Ishikawa (cell line): ENCODE measurements at regions not wholly inside any gene's neighbourhood (a gene's known extent, or its start where the extent isn't known, plus 50 kb on each side); places are given as distances from the start of the nearest gene placed in this dataset.

Experiments used
- CEBPB ChIP-seq: IDR thresholded peaks from 2 replicates; pipeline ENCODE4 v1.6.1; 2012
- CREB1 ChIP-seq: IDR thresholded peaks from 2 replicates; pipeline ENCODE4 v1.6.1; 2012; ENCODE audit warnings: low read depth
- EGR1 ChIP-seq: IDR thresholded peaks from 2 replicates; pipeline ENCODE4 v1.6.1; 2012
- EP300 ChIP-seq: IDR thresholded peaks from 2 replicates; pipeline ENCODE4 v1.6.1; 2012; ENCODE audit warnings: borderline replicate concordance
- FOXM1 ChIP-seq: IDR thresholded peaks from 2 replicates; pipeline ENCODE4 v1.6.1; 2012; ENCODE audit warnings: low read depth, borderline replicate concordance
- MAX ChIP-seq: IDR thresholded peaks from 2 replicates; pipeline ENCODE4 v1.6.1; 2012
- NFIC ChIP-seq: IDR thresholded peaks from 2 replicates; pipeline ENCODE4 v1.6.1; 2012
- RAD21 ChIP-seq: IDR thresholded peaks from 2 replicates; pipeline ENCODE4 v1.6.1; 2012; ENCODE audit warnings: low read depth
- REST ChIP-seq: IDR thresholded peaks from 2 replicates; pipeline ENCODE4 v1.6.1; 2012; ENCODE audit warnings: low read depth, mild to moderate bottlenecking
- TAF1 ChIP-seq: IDR thresholded peaks from 2 replicates; pipeline ENCODE4 v1.6.1; 2012; ENCODE audit warnings: low read depth, mild to moderate bottlenecking
- TCF12 ChIP-seq: IDR thresholded peaks from 2 replicates; pipeline ENCODE4 v1.6.1; 2012; ENCODE audit warnings: low read depth
- TEAD4 ChIP-seq: IDR thresholded peaks from 2 replicates; pipeline ENCODE4 v1.6.1; 2012
- USF1 ChIP-seq: IDR thresholded peaks from 2 replicates; pipeline ENCODE4 v1.6.1; 2012
- YY1 ChIP-seq: IDR thresholded peaks from 2 replicates; pipeline ENCODE4 v1.6.1; 2012; ENCODE audit warnings: low read depth
- ZBTB7A ChIP-seq: IDR thresholded peaks from 2 replicates; pipeline ENCODE4 v1.6.1; 2012; ENCODE audit warnings: low read depth

DNA sequence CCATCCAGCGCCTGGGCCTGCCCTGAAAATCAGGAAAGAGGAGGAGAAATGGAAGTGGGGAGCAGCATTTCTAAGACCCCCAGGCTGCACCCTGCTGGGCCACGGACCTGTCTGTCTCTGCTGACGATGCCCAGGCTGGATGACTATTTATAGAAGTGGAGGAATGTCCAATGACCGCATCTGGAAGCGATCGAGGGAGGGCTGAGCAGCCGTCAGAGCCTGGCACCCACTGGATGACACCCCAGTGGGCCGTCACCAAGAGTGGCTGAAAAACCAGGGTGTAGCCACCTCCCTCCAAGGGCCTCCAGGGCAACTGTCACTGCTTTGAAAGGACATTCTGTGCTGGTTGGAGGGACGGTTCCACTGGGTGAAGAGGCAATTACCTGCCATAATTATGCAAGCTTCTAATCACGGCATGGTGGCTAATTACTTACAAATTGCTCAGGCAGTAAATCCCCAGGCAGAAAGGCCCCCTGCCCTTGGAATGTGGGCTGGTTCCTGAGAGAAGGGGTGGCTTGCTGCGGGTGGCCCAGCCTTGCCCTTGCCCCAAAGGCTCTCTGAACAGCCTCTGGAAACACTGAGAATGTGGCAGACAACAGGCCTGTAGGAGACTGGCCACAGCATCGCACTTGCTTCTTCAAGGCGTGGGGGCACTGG is 332.1 kb downstream of the C16orf95 start:
- TF ChIP-seq NFIC (no peak), ZBTB7A (no peak), TAF1 (no peak), RAD21 (no peak), USF1 (no peak), TCF12 (no peak), CEBPB (no peak)

- TF ChIP-seq EGR1: no peak
- TF ChIP-seq TEAD4: no peak
- TF ChIP-seq NFIC: no peak
- no peak for TF ChIP-seq YY1
- no peak for TF ChIP-seq TCF12
These were observed 331.6 kb downstream of the C16orf95 start for GRCh38 chr16:86985648-86986015.

GRCh38 chr16:86986136-86986535 is 331.1 kb downstream of the C16orf95 start:
- TF ChIP-seq CREB1 (no peak), EP300 (no peak), USF1 (no peak), RAD21 (no peak), NFIC (no peak), YY1 (no peak), FOXM1 (no peak), REST (no peak), MAX (no peak), TAF1 (no peak), TCF12 (no peak), CEBPB (no peak), ZBTB7A (no peak), EGR1 (no peak), TEAD4 (no peak)

DNA sequence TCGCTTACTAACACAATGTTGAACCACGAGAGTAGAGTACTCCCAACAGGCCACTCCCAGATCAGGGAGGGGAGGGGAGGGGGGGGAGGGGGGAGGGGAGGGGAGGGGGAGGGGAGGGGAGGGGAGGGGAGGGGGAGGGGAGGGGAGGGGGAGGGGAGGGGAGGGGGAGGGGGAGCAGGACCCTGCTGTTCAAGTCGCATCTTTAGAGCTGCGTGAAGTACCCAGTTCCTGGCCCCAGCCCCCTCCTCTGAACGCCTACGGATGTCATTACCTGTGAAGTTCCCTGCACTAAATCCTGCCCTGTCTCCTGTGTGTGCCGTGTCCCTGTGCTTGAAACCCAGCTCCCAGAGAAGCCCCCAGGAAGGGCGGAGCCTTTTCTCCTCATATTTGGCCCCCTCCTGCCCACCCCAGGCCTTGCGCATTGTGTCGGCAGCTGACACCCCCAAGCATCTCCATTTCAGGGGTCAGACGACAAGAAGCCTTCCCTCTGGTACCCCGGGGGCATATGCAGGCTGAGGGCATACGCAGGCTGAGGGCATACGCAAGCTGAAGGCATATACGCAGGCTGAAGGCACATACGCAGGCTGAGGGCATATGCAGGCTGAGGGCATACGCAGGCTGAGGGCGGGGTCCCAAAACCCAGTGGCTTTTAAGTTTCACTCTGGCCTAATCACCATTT is 330.2 kb downstream of the C16orf95 start:
- no peak for TF ChIP-seq CREB1
- TF ChIP-seq USF1: no peak
- no peak for TF ChIP-seq RAD21
- no peak for TF ChIP-seq EP300

GRCh38 chr16:86987746-86988670 is 329.2 kb downstream of the C16orf95 start:
- TF ChIP-seq TAF1 (no peak), TCF12 (no peak), YY1 (no peak), RAD21 (no peak), EGR1 (no peak), FOXM1 (no peak), CEBPB (no peak), EP300 (no peak)

- TF ChIP-seq TEAD4 (no peak), CREB1 (no peak), USF1 (no peak), EP300 (no peak), CEBPB (no peak), TAF1 (no peak), FOXM1 (no peak), NFIC (no peak), REST (no peak), MAX (no peak), TCF12 (no peak), EGR1 (no peak)
These were observed 328.1 kb downstream of the C16orf95 start for GRCh38 chr16:86988920-86989696.
